ENCODE measurements at regions not wholly inside any gene's neighbourhood (a gene's known extent, or its start where the extent isn't known, plus 50 kb on each side); places are given as distances from the start of the nearest gene placed in this dataset.

- no peak for DNase-seq
Observed at GRCh38 chr2:104734937-104735586, 118.9 kb upstream of the POU3F3 start.

- no peak for DNase-seq
Observed at GRCh38 chr2:104736026-104736425, 117.9 kb upstream of the POU3F3 start.

GRCh38 chr2:104741860-104742259 lies 112.1 kb upstream of the POU3F3 start:
- no peak for DNase-seq

GRCh38 chr2:104744537-104744936 lies 109.4 kb upstream of the POU3F3 start:
- no peak for DNase-seq

- DNase-seq: no peak
Observed at GRCh38 chr2:104745846-104746245, 108.1 kb upstream of the POU3F3 start.

- no peak for DNase-seq
Observed at GRCh38 chr2:104746299-104746698, 107.6 kb upstream of the POU3F3 start.

- no peak for DNase-seq
Observed at GRCh38 chr2:104746858-104747257, 107.1 kb upstream of the POU3F3 start.

GRCh38 chr2:104749856-104750460 lies 104.0 kb upstream of the POU3F3 start:
- no peak for DNase-seq

- no peak for DNase-seq
Observed at GRCh38 chr2:104752504-104752903, 101.4 kb upstream of the POU3F3 start.

- no peak for DNase-seq
Observed at GRCh38 chr2:104755026-104755878, 98.7 kb upstream of the POU3F3 start.

GRCh38 chr2:104756118-104756517 lies 97.8 kb upstream of the POU3F3 start:
- DNase-seq: no peak

GRCh38 chr2:104757056-104757455 lies 96.9 kb upstream of the POU3F3 start:
- DNase-seq: no peak

GRCh38 chr2:104758199-104758620 lies 95.7 kb upstream of the POU3F3 start:
- DNase-seq: no peak

- DNase-seq: no peak
Observed at GRCh38 chr2:104762031-104762430, 91.9 kb upstream of the POU3F3 start.

GRCh38 chr2:104766683-104767082 lies 87.2 kb upstream of the POU3F3 start:
- DNase-seq: no peak

GRCh38 chr2:104768694-104769093 lies 85.2 kb upstream of the POU3F3 start:
- DNase-seq: no peak

GRCh38 chr2:104769096-104769495 lies 84.8 kb upstream of the POU3F3 start:
- no peak for DNase-seq

GRCh38 chr2:104772996-104773395 lies 80.9 kb upstream of the POU3F3 start:
- DNase-seq: no peak

- no peak for DNase-seq
Observed at GRCh38 chr2:104774631-104775030, 79.3 kb upstream of the POU3F3 start.

- DNase-seq: no peak
Observed at GRCh38 chr2:104777721-104778120, 76.2 kb upstream of the POU3F3 start.

- DNase-seq: no peak
Observed at GRCh38 chr2:104781151-104781550, 72.8 kb upstream of the POU3F3 start.

GRCh38 chr2:104784264-104784663 lies 69.7 kb upstream of the POU3F3 start:
- no peak for DNase-seq

GRCh38 chr2:104786204-104786603 lies 67.7 kb upstream of the POU3F3 start:
- DNase-seq: no peak

- DNase-seq: no peak
Observed at GRCh38 chr2:104786821-104787220, 67.1 kb upstream of the POU3F3 start.
